Hepatocyte (in vitro differentiated cells): ENCODE measurements at regions not wholly inside any gene's neighbourhood (a gene's known extent, or its start where the extent isn't known, plus 50 kb on each side); places are given as distances from the start of the nearest gene placed in this dataset.

ENCODE experiments used
- DNase-seq: peaks from one replicate; pipeline ENCODE4 v3.0.0-alpha.2; 2016; ENCODE audit warnings: low spot score
- H2AFZ ChIP-seq: fragments of 200-600 bp; sonication (generic); 2 replicates; pipeline ENCODE4 v1.6.0; 2016; ENCODE audit warnings: antibody characterized with exemption, mild to moderate bottlenecking
- H3K27ac ChIP-seq: fragments of 200-600 bp; sonication (generic); 2 replicates; pipeline ENCODE4 v1.5.1; 2016; ENCODE audit warnings: mild to moderate bottlenecking
- H3K27me3 ChIP-seq: fragments of 200-600 bp; sonication (generic); 2 replicates; pipeline ENCODE4 v1.6.1; 2016
- H3K36me3 ChIP-seq: fragments of 200-600 bp; sonication (generic); replicated peaks from 2 replicates; pipeline ENCODE4 v1.5.1; 2016; ENCODE audit warnings: low read depth; ENCODE audit not compliant: insufficient read depth
- H3K4me1 ChIP-seq: fragments of 200-600 bp; sonication (generic); 2 replicates; pipeline ENCODE4 v1.5.1; 2016; ENCODE audit warnings: mild to moderate bottlenecking, moderate library complexity; ENCODE audit not compliant: insufficient read depth
- H3K4me2 ChIP-seq: fragments of 200-600 bp; sonication (generic); 2 replicates; pipeline ENCODE4 v1.6.0; 2016
- H3K4me3 ChIP-seq: fragments of 200-600 bp; sonication (generic); 2 replicates; pipeline ENCODE4 v1.5.1; 2016; ENCODE audit warnings: mild to moderate bottlenecking
- H3K79me2 ChIP-seq: fragments of 200-600 bp; sonication (generic); 2 replicates; pipeline ENCODE4 v1.6.0; 2017; ENCODE audit warnings: mild to moderate bottlenecking
- H3K9me2 ChIP-seq: fragments of 200-600 bp; sonication (generic); replicated peaks from 2 replicates; pipeline ENCODE4 v1.6.0; 2017; ENCODE audit warnings: mild to moderate bottlenecking; ENCODE audit not compliant: insufficient read depth
- H3K9me3 ChIP-seq: fragments of 200-600 bp; sonication (generic); 2 replicates; pipeline ENCODE4 v1.5.1; 2016; ENCODE audit warnings: low read depth, mild to moderate bottlenecking
- H4K20me1 ChIP-seq: fragments of 200-600 bp; sonication (generic); 2 replicates; pipeline ENCODE4 v1.6.0; 2016; ENCODE audit warnings: mild to moderate bottlenecking; ENCODE audit not compliant: insufficient read depth, poor library complexity, severe bottlenecking
- EZH2 ChIP-seq: fragments of 200-600 bp; sonication (generic); IDR thresholded peaks from 2 replicates; pipeline ENCODE4 v1.6.1; 2016; ENCODE audit warnings: antibody characterized with exemption, mild to moderate bottlenecking, borderline replicate concordance
- EZH2phosphoT487 ChIP-seq: fragments of 200-600 bp; sonication (generic); IDR thresholded peaks from one replicate; pipeline ENCODE4 v1.6.1; 2018; ENCODE audit warnings: antibody characterized with exemption, mild to moderate bottlenecking, low read depth, moderate library complexity; ENCODE audit not compliant: unreplicated experiment, severe bottlenecking
- WGBS: methylation state at CpG from one replicate; pipeline ENCODE4 v1.1.6; 2016; ENCODE audit warnings: low lambda C conversion rate; ENCODE audit errors: missing lambda C conversion rate; 5-methylcytosine and 5-hydroxymethylcytosine counted together
- TF ChIP-seq, protein P1 (sequence below): fragments of 200-600 bp; sonication (generic); IDR thresholded peaks from 2 replicates; pipeline ENCODE4 v1.5.1; 2016; ENCODE audit warnings: antibody characterized with exemption, mild to moderate bottlenecking; ENCODE audit not compliant: poor library complexity

DNA sequence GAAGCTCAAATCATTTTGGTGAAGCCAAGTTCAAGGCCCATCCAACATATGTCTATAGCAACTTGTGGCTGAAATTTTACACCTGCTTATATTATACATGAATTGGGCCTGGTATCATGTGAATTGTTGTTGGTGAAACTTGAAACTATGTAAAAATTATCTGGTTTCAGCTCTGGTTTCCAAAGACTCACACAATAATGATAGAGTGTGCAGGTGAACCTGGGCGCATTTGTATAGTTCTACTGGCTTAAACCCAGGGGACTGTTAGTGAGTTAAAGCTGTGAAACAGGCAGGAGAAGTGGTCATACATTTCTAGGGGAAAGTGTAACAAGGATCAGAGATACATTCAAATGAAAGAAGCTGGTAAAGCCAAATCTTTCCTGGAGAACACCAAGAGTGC lies 627.3 kb downstream of the METTL15 start:
- H3K4me3 ChIP-seq, result no peak overlapping the region
- H3K36me3 ChIP-seq, result no peaks in the 10 kb centered on the region
- no peak overlapping the region for H3K27ac ChIP-seq
- H3K79me2 ChIP-seq, result no peaks in the 10 kb centered on the region
- 90% methylated on average over 1 of the region's 1 CpG for WGBS
- H3K9me2 ChIP-seq, result no peaks in the 10 kb centered on the region
- H2AFZ ChIP-seq, result no peak overlapping the region
- DNase-seq, result no peak
- no peak overlapping the region for H3K4me2 ChIP-seq
- no peaks in the 10 kb centered on the region for H3K27me3 ChIP-seq
- TF ChIP-seq EZH2phosphoT487 (no peak), EZH2 (no peak)
- TF ChIP-seq, protein P1, sequence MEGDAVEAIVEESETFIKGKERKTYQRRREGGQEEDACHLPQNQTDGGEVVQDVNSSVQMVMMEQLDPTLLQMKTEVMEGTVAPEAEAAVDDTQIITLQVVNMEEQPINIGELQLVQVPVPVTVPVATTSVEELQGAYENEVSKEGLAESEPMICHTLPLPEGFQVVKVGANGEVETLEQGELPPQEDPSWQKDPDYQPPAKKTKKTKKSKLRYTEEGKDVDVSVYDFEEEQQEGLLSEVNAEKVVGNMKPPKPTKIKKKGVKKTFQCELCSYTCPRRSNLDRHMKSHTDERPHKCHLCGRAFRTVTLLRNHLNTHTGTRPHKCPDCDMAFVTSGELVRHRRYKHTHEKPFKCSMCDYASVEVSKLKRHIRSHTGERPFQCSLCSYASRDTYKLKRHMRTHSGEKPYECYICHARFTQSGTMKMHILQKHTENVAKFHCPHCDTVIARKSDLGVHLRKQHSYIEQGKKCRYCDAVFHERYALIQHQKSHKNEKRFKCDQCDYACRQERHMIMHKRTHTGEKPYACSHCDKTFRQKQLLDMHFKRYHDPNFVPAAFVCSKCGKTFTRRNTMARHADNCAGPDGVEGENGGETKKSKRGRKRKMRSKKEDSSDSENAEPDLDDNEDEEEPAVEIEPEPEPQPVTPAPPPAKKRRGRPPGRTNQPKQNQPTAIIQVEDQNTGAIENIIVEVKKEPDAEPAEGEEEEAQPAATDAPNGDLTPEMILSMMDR, result no peak
- no peaks in the 10 kb centered on the region for H4K20me1 ChIP-seq
- no peaks in the 10 kb centered on the region for H3K9me3 ChIP-seq
- H3K4me1 ChIP-seq, result no peaks in the 10 kb centered on the region

DNA sequence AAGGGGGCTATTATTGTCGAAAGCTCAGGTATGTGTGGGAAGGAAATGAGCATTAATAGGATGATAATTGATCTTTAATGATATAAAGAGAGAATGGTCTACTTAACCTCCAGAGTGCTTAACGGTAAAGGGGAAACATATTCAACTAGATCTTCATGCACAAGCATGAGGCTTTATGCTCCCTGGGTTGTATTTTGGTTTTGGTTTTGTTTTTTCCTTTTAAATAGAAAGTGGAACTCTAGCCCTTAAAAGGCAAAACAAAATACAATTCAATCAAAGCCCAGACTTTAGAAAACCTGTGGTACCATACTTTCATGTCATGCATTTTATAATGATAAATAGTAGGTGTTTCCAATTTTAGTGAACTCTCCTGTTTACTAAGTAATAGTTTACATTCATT lies 622.7 kb downstream of the METTL15 start:
- 92% methylated on average over 2 of the region's 2 CpGs for WGBS
- no peak for DNase-seq
- H3K79me2 ChIP-seq, result no peaks in the 10 kb centered on the region

DNA sequence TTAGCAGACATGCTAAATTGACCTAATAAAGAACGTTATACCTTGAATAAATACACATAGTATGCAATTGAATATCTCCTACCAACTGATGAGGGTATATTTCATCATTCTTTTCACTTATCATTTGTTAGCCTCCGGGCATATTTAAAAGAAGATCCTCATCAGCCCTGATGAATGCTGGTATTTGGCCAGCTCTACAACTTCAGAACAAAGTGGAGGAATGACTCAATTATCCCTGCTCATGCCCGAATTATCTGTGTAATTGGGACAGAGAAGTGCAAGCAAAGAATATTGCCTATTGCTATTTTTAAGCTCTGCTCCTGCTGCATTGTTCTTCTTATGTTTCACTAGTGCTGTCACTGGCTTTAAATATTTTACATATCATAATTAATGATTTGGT lies 622.1 kb downstream of the METTL15 start:
- WGBS, result 74% methylated on average over 3 of the region's 3 CpGs
- H3K4me3 ChIP-seq, result no peak overlapping the region
- TF ChIP-seq EZH2 (no peak), EZH2phosphoT487 (no peak)
- TF ChIP-seq, protein P1, result no peak

More for the DNA sequence above, 622.7 kb downstream of the METTL15 start:
- no peaks in the 10 kb centered on the region for H3K9me3 ChIP-seq
- H3K9me2 ChIP-seq, result no peaks in the 10 kb centered on the region
- no peaks in the 10 kb centered on the region for H3K4me1 ChIP-seq
- H3K27me3 ChIP-seq, result no peaks in the 10 kb centered on the region
- H4K20me1 ChIP-seq, result no peaks in the 10 kb centered on the region
- H3K36me3 ChIP-seq, result no peaks in the 10 kb centered on the region
- H3K4me2 ChIP-seq, result no peak overlapping the region
- no peak overlapping the region for H3K4me3 ChIP-seq
- TF ChIP-seq EZH2 (no peak), EZH2phosphoT487 (no peak)
- TF ChIP-seq, protein P1, result no peak
- no peak overlapping the region for H2AFZ ChIP-seq
- H3K27ac ChIP-seq, result no peak overlapping the region

DNA sequence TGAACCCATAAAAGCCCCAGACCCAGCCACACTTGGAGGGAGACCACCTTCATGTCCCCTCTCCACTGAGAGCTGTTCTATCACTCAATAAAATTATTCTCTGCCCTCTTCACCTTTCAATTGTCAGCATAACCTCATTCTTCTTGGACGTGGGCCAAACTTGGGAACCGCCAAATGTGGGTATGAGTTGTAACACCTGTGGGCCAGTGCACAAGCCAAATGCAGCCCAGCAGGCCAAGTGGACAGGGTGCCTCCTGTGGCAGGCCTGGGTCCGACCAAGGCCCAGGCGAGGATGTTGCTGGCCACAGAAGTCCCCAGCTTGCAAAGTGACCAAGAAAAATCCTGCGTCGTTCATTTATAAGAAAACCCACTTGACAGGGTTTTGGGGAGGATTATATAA lies 621.2 kb downstream of the METTL15 start:
- no peaks in the 10 kb centered on the region for H3K79me2 ChIP-seq
- H3K9me3 ChIP-seq, result no peaks in the 10 kb centered on the region
- H3K36me3 ChIP-seq, result no peaks in the 10 kb centered on the region
- no peak overlapping the region for H2AFZ ChIP-seq
- no peaks in the 10 kb centered on the region for H3K4me1 ChIP-seq
- no peaks in the 10 kb centered on the region for H3K27me3 ChIP-seq
- H4K20me1 ChIP-seq, result no peaks in the 10 kb centered on the region
- no peak overlapping the region for H3K4me2 ChIP-seq
- H3K4me3 ChIP-seq, result no peak overlapping the region
- 87% methylated on average over 6 of the region's 6 CpGs for WGBS
- no peak overlapping the region for H3K27ac ChIP-seq
- no peak for DNase-seq
- TF ChIP-seq EZH2phosphoT487 (no peak), EZH2 (no peak)
- TF ChIP-seq, protein P1, result no peak
- H3K9me2 ChIP-seq, result no peaks in the 10 kb centered on the region

More for the DNA sequence above, 622.1 kb downstream of the METTL15 start:
- H3K4me2 ChIP-seq, result no peak overlapping the region
- H3K27ac ChIP-seq, result no peak overlapping the region
- H3K27me3 ChIP-seq, result no peaks in the 10 kb centered on the region
- no peaks in the 10 kb centered on the region for H4K20me1 ChIP-seq
- H2AFZ ChIP-seq, result no peak overlapping the region
- no peak for DNase-seq
- no peaks in the 10 kb centered on the region for H3K9me3 ChIP-seq
- no peaks in the 10 kb centered on the region for H3K9me2 ChIP-seq
- H3K79me2 ChIP-seq, result no peaks in the 10 kb centered on the region
- no peaks in the 10 kb centered on the region for H3K36me3 ChIP-seq
- no peaks in the 10 kb centered on the region for H3K4me1 ChIP-seq
